Erythroblast (primary cell): ENCODE measurements at regions not wholly inside any gene's neighbourhood (a gene's known extent, or its start where the extent isn't known, plus 50 kb on each side); places are given as distances from the start of the nearest gene placed in this dataset.

Experiments used
- GATA1 ChIP-seq: IDR thresholded peaks from 2 replicates; pipeline ENCODE4 v1.6.1; 2011; ENCODE audit warnings: low read depth, mild to moderate bottlenecking, control low read depth, low read length, moderate library complexity
- POLR2A ChIP-seq: IDR thresholded peaks from 2 replicates; pipeline ENCODE4 v1.6.1; 2011; ENCODE audit warnings: mild to moderate bottlenecking, low read length

GRCh38 chr15:88315221-88315878, 58.8 kb upstream of the NTRK3 start:
- TF ChIP-seq POLR2A = no peak
- TF ChIP-seq GATA1 = no peak
